ENCODE measurements at regions not wholly inside any gene's neighbourhood (a gene's known extent, or its start where the extent isn't known, plus 50 kb on each side); places are given as distances from the start of the nearest gene placed in this dataset.
A peak's percentile ranks its signal among the peaks of the same experiment; 100 is the strongest.
"Not testable (repeated sequence)": the region's sequence is repeated elsewhere in the genome, so short reads cannot be mapped to it uniquely, and the experiment has no call there.

DNA sequence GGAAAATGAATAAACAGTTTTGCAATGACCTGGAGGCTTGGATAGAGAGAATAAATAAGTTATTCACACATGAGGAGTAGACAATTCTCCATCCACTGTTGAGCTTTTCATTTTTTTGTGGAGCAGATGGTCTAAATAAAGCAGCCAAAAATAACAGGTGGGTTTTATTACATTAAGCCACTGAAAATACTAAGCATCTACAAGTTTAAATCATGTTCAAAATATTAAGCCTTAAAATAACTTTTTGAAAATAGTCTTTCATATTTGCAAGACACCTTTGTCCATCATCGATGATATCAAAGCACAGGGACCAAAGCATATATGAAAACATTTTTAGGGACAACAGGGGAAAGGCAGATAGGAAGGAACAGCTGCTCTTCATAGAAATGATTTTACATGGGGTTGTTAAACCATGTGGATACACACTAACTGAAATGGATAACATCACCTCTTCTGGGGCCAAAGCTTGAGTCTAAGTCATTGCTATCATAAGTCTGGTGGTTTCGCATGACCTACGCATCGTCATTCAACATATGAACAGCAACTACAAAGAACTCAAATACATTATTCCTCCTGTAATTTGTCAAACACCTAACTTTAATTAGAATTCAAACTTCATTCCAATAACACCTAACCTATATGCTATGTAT, 197.6 kb upstream of the CHST9 start:
- peak; percentile 62 to 84 (median 62) for DNase-seq

DNA sequence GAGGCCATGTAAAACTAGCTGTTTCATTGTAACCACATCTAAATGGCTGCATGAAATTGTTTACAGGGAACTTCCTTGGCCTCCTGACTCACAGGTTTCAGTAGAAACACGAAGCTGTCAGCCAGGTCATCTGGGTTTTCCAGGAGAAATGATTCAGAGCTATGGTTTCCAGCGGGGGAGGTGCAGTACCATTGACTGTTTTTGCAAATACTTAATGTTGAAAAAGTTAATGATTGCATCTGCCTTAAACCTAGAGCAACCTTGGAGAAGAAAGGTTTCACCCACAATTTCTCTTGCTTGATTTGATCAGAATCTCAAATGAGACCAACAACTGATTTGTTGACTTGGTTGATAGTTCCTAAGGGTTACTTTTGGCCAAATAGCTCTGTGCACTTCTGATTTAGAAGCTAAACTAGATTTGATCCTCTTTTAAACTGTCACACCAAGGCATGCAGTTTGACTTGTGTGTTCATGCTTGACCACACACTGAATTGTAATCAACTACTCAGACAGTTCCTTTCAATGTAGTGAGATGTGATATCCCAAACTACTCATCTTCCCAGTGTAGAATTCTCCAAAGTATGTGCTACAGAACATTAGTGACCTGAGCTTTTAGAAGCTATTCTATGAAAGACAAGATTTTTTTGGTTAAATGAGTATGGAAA, 193.5 kb upstream of the CHST9 start:
- DNase-seq: peak in 1 of 3 donors; percentile 41

DNA sequence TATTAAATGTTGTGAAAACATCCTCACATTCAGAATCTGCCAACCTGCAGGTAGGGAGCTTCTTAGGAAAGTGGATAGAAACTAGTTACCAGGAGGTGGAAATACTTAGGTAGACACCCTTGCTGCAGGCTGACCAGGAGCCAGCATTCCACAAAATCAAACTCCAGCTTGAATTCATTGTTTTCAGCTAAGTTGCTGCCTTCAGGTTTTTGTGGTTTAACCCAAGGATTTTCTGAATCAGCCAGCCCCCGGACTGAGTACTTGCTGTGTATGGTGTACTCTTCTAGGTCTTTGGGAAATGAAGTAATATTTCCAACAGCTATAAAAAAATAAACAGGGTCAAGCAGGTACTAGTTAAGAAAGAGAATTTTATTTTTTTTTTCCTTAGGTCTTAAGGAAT, 192.1 kb upstream of the CHST9 start:
- DNase-seq: no peak

DNA sequence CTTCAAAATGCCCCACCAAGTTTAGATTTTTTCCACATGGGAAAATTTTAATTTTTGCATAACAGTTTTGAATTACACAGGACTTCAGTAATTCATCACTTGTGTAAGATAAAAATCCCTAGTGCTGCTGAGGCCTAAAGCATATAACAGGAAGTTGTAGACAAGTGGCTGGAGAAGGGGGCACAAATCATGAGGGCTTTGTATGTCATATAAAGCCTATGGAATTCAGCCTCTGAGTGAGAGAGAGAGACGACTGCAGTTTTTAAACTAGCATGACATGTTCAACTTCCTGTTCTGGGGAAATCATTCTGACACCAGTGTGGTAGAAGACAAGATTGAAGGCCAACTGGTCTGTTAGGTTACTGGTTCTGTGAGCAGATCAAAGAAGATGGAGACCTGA, 187.3 kb upstream of the CHST9 start:
- DNase-seq: no peak

DNA sequence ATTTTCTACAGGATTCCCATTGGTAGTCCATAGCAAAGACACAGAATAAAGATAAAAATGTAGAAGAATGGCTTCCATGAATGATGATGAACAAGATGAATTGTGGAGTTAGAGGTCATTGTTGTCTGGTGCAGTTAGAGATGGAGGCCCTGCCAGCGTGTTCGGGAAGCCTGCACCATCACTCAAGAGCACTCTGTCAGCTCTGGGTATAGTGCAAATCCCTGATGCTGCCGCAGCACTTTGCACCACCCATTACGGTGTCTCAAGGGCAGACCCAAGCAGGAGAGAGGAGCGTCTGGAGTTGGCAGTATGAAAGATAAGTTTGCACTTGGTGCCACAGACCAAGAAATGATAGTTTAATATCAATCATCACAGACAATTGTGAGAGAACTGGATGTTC, 181.6 kb upstream of the CHST9 start:
- DNase-seq: no peak

DNA sequence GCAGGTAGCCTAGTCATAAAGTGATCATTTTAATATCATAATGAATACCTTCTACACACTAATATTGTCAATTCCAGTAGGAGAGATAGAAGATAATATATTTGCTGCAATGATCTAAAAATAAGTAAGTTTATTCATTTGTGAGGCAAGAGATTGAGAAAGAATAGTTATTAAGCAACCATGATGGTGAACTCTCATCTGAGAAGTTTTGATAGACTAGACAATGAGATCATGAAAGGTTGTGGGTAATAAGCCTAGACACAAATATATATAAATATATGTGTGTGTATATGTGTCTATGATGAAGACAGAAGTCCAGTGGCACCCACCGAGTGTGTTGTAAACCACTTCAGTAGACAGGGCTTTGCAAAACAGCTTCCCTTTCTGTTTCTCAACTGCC, 181.0 kb upstream of the CHST9 start:
- DNase-seq: no peak

DNA sequence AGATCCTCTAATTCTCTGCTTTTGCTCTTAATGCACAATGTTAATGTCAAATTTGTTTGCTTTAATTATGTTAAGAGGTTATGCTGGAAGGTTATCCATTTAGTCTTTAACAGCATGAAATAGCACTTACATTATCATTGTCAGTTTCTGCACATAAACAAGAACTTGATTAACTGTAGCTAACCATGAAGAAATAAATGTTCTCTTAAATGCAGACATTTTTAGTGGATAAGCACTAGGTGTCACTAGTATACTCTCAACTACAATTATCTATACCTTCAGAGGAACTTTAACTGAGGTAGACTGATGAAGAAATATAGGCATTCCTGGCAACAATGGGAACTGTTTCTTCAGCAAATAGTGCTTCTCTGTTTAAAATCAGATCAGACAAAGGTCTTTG, 178.8 kb upstream of the CHST9 start:
- peak in 2 of 3 donors; percentile 5 to 35 for DNase-seq

DNA sequence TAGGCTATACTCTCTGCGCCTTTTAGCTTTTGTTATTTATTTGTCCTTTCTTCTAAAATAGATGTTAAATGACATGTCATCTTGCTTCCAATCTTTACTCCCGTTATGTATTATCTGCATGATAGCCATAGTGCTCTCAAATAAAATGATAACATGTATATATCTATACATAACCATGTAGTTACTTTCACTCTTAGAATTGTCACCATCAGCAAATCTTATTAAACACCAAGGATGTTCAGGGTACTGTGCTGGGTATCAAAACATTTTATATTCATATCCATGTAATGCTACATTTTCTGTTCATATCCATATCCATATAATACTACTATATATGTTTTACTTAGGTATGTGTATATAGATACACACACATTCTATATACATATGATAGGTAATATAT, 176.4 kb upstream of the CHST9 start:
- DNase-seq: no peak

DNA sequence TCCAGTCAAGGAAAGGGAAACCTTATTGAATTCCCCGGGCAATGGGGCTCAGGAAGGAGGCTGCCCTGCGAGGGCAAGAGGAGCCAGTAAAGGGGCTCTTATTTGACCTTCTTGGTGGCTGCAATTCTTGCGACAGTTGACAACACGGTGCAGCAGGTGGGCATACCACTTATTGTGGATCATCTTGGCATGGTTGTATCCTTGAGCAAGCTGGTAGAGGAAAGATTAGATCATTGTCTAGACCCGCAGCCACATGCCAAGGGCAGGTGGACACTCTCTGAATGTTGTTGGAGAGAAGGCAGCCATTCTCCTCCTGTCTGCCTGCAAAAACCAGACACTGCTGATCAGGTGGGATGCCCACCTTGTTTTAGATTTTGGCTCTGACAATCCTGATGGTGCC, 170.2 kb upstream of the CHST9 start:
- DNase-seq: no peak

DNA sequence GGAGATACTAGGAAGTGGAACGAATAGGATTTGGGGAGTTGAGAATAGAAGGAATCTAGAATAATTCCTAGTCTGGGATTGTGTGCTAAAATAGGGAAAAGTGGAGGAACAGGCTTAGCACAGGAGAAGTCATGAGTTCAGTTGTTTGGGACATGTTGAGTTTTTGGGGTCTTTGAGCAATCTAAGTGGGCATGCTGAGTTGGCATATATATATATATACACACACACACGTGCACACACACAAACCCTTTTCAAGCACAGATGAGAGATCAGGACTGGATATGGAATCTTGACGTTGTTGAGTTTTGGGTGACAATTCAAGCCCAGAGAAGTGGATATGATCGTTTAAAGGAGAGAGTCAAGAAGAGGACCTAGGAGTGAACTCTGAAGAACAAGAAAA, 168.2 kb upstream of the CHST9 start:
- DNase-seq: no peak

DNA sequence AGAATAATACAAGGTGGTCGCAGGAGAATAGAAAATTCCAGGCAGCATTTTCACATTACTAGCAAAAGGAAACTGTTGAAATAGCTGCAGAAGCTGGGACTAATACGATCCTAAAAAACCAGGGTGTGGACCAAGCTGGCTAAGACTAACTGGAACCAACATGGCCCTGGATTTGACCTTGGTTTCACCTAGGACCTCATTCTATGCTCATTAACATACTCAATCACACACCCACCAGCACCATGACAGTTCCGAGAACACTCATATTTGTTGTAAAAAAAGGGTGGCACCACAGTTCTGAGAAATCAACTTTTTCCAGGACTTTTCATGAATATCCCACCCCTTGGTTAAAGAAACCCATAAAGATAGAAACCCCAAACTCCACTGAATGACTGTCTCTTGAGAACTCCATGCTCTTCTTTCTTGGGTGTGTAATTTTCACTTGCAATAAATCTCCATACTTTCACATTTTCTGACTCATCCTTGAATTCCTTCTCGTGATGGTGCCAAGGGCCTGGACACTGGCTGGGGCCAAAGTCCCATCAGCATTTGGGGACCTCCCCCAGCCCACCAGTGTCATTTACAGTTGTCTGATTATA, 164.3 kb upstream of the CHST9 start:
- no peak for DNase-seq

DNA sequence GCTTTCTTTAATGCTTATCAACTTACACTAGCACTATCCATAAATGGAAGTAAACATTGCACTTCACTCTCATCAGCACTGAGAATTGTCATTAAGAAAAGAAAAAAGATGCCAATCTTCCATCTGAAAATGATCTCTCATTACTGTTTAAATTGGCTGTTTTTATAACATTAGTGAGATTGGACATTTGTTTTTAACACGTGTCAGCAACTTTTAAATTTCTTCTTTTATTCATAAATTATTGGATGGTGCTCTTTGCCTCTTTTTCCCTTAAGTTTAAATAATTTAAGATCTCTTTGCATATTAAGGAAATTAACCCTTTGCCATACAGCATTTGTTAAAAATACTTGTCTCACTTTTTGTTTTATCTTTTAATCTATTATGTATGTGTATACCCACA, 146.5 kb upstream of the CHST9 start:
- no peak for DNase-seq

DNA sequence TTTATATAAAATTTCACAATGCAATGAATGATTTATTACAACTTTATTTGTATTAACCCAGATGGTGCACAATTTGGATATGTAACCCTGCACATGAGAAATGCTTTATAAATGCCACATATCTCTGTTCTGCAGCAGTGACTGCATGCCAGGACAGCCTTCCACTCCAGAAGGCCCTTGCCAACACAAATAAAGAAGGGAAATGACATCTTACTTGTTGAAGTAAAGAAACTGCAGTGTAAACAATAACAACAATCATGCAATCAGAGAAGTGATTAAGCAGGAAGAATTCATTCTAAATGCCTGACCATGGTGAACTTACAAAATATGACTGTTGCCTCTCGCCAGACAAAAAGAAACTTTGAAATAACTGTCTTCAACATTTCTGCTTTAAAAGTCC, 129.9 kb upstream of the CHST9 start:
- DNase-seq: peak in 1 of 3 donors; percentile 2

DNA sequence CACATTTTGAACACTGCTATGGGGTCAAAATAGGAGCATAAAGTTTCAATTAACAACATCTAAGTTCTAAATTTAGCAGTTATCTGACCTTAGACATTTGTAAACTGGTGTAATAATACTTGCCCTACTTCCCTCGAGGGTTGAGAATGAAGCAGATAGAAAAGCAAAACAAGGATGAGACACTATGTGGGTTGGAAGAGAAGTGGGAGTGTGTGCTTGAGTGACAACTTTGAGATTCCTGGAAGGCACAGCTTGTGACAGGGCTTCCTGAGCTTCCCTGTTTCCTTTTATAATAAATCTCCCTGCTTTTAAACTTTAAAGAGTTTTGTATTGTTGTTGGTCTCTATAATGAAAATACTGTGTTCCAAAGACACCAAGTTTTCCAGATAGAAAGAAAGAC, 128.6 kb upstream of the CHST9 start:
- DNase-seq: no peak

DNA sequence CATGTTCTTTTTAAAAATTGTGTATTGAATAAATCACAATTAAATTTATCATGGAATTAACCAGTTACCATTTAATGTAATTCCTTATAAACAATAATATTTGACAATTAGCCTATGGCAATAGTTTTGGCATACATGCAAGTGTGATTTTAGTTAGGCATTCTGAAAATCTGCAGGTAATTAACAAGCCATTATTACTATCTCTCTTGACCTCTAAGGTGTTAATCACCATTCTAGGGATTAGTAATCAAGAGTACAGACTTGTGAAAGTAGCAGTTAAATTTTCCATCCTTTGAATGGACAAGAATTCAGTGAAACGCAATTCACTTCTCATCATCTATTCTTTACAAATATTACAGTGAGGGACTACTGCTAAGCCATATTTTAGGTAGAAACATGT, 127.7 kb upstream of the CHST9 start:
- no peak for DNase-seq

DNA sequence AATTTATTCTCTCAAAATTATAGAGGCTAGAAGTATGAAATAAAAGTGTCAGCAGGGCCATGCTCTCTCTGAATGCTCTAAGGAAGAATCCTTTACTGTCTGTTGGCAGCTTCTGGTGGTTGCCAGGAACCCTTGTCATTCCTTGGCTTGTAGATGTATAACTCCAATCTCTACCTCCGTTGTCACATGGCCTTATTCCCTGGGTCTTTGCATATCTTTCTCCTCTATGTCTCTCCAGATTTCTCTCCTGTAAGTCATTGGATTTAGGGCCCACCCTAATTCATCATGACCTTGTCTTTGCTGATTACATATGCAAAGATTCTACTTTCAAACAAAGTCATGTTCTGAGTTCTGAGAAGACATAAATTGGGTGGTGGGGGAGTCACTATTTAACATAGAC, 127.0 kb upstream of the CHST9 start:
- no peak for DNase-seq

DNA sequence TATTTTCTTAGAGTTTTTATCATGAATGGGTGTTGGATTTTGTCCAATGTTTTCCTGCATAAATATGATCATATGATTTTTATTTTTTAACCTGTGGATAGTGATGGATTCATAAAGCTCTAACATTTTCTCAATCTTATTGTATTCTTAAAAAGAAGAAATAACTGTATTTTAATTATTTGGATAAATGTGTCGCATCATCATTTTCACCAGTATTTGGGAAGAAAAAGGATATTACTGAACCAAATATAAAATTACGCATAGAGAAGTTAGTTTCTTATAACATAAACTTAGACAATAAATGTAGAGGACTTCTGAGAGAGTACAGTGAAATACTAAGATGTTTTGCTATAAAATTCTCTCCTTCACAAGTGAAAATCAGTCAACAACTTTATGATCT, 126.0 kb upstream of the CHST9 start:
- no peak for DNase-seq

DNA sequence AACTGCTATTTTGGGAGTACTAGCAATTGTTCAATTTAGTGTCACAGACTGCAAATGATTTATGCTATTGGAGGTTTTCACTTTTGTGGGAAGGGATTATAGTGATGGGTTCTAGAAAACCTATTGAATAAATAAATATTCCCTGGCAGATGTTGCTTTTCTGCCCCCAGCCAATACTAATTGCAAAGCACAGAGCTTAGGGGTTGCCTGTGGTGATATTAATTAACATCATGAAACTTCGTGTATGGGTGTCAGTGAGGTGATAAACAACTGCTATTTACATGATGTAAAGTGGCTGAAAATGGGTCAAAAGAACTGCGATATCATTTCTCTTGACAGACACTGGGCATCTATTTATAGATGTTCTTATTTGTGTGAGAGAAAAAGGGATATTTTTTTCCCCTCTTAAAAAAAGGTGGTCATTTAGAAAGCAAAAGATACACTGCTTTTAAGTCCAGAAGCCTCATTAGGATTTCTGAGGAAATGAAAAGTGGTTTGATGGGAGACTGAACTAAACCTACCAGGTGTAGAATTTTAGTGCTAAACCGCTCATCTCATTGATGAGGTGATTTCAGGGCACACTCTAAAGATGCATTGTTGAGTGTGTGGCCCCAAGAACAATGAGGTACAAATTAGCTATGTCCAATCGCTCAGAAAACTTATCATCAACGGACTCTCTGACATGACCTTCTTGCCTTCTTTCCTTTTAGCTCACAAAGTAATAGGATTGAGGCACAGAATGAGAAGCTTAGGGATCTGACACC, 116.7 kb upstream of the CHST9 start:
- DNase-seq: no peak

DNA sequence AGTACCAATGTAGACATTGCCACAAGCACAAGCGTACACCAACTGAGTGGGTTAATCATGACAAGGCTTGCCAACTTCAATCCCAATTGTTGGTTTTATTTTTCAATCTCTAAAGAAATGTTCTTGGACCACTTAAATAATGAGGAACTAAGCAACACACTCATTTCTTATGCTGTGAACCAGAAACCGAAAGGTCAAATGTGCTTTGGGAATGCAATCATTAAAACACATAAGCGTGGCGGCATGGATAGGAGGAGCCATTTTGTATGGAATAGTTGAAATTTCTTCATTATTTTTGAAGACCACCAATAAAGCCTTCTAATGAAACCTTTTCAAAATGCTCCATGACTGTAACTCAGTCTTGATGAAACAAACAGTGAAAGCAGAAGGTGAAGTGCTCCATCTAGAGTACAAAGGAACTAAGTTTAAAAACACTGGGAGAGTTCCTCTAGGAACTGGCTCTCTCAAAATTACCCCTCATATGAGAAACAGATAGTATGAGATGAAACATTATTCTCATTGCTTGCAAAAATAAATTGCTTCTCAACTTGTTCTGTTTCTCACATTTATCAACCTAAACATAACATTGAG, 113.2 kb upstream of the CHST9 start:
- peak in 2 of 3 donors; percentile 3 to 8 for DNase-seq

DNA sequence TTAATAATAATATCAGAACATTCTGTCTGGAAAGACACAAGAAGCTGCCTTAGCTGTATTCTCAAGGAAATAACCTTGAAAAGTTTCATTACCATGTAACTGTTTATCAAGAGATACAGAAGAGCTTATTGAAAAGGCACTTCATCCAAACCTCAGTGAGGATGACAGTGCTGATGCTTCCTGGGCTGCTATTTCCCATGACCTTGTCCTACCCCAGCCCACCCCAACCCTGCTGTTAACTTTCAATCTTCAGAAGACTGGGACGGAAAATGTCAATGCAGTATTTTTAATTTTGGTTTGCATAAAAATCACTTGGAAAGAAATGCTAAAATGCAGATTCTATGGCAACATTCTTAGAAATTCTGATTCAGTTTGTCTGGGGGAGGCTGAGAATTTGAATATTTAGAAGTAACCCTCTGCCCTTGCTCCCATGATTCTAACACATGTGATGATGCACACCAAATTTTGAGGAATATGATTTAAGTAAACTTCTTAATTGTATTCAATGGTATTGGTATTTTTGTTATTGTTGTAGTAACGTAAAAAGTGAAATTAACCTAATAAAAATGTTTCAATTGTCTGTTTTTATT, 101.0 kb upstream of the CHST9 start:
- DNase-seq: not testable (repeated sequence)

DNA sequence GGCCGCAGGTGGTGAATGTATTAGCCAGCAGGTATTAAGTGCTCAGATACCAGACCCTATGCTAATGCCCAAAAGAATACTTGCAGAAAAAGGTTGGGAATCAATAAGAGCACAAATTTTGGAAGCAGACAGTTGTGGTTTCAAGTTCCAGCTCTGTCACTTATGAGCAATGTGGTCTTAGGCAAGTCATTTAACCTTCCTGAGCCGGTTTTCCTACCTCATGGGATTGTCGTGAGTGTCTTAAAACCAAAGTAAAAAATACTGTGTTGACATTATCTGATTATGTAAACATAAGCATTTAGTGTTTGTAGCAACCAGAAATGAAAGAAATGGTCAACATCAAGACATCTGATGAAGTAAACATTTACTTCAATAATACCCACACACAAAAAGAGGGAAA, 93.0 kb upstream of the CHST9 start:
- DNase-seq: no peak

DNA sequence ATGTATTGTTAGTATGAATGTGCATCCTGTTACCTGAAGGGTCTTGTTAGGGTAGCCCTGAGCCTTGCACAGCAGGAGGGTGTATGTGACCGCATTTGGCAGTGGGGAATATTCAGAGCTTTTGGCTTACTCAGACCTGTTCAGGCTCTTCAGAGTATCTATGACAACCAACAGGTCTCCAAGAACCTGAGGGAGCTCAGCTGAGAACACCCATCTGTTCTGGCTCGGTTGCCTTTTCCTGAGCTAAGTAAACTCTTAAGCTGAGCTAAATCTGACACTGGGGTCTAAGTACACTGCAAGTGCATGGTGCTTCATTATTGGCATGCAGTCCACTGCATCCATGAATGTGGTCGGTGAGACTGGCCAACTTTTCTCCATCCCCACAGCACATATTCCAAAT, 92.4 kb upstream of the CHST9 start:
- DNase-seq: no peak
